DND-41 (cell line): ENCODE measurements at regions not wholly inside any gene's neighbourhood (a gene's known extent, or its start where the extent isn't known, plus 50 kb on each side); places are given as distances from the start of the nearest gene placed in this dataset.

ENCODE experiments used
- EZH2 ChIP-seq: IDR thresholded peaks from 3 replicates; pipeline ENCODE4 v1.6.1; 2012; ENCODE audit warnings: borderline replicate concordance, low read depth, mild to moderate bottlenecking, moderate library complexity, low read length, inconsistent platforms; ENCODE audit not compliant: severe bottlenecking
- TF ChIP-seq, protein P1 (sequence below): IDR thresholded peaks from 2 replicates; pipeline ENCODE4 v1.5.1; 2012; ENCODE audit warnings: borderline replicate concordance, low read length, moderate library complexity, mild to moderate bottlenecking; ENCODE audit not compliant: poor library complexity, severe bottlenecking; ENCODE audit errors: extremely low read depth

GRCh38 chr6:97977084-97977483 is 694.1 kb upstream of the MMS22L start:
- TF ChIP-seq, protein P1, sequence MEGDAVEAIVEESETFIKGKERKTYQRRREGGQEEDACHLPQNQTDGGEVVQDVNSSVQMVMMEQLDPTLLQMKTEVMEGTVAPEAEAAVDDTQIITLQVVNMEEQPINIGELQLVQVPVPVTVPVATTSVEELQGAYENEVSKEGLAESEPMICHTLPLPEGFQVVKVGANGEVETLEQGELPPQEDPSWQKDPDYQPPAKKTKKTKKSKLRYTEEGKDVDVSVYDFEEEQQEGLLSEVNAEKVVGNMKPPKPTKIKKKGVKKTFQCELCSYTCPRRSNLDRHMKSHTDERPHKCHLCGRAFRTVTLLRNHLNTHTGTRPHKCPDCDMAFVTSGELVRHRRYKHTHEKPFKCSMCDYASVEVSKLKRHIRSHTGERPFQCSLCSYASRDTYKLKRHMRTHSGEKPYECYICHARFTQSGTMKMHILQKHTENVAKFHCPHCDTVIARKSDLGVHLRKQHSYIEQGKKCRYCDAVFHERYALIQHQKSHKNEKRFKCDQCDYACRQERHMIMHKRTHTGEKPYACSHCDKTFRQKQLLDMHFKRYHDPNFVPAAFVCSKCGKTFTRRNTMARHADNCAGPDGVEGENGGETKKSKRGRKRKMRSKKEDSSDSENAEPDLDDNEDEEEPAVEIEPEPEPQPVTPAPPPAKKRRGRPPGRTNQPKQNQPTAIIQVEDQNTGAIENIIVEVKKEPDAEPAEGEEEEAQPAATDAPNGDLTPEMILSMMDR, result no peak
- TF ChIP-seq EZH2, result no peak
